ENCODE measurements at regions not wholly inside any gene's neighbourhood (a gene's known extent, or its start where the extent isn't known, plus 50 kb on each side); places are given as distances from the start of the nearest gene placed in this dataset.
"Not testable (repeated sequence)": the region's sequence is repeated elsewhere in the genome, so short reads cannot be mapped to it uniquely, and the experiment has no call there.

GRCh38 chr7:82595176-82595575 is 151.6 kb upstream of the CACNA2D1 start:
- no peak overlapping the region for H3K4me3 ChIP-seq (ENCODE audit: low read length)
- TF ChIP-seq CTCF (conservative IDR thresholded peaks at IDR 0.05; ENCODE audit: low read length): no peak
- no peak for DNase-seq (ENCODE audit: low read depth)

GRCh38 chr7:82594665-82595064 is 151.1 kb upstream of the CACNA2D1 start:
- DNase-seq (ENCODE audit: low read depth): no peak

GRCh38 chr7:82593780-82594179 is 150.2 kb upstream of the CACNA2D1 start:
- DNase-seq (ENCODE audit: low read depth): no peak
- no peak overlapping the region for H3K4me3 ChIP-seq (ENCODE audit: low read length)
- no peak for TF ChIP-seq CTCF (conservative IDR thresholded peaks at IDR 0.05; ENCODE audit: low read length)

More at GRCh38 chr7:82594665-82595064, 151.1 kb upstream of the CACNA2D1 start:
- no peak overlapping the region for H3K4me3 ChIP-seq (ENCODE audit: low read length)
- no peak for TF ChIP-seq CTCF (conservative IDR thresholded peaks at IDR 0.05; ENCODE audit: low read length)

- TF ChIP-seq CTCF (conservative IDR thresholded peaks at IDR 0.05; ENCODE audit: low read length): no peak
- no peak for DNase-seq (ENCODE audit: low read depth)
- no peak overlapping the region for H3K4me3 ChIP-seq (ENCODE audit: low read length)
Observed at GRCh38 chr7:82592416-82592815, 148.8 kb upstream of the CACNA2D1 start.

- no peak for TF ChIP-seq CTCF (conservative IDR thresholded peaks at IDR 0.05; ENCODE audit: low read length)
Observed at GRCh38 chr7:82579047-82579446, 135.5 kb upstream of the CACNA2D1 start.

GRCh38 chr7:82578430-82578829 is 134.9 kb upstream of the CACNA2D1 start:
- no peak overlapping the region for H3K4me3 ChIP-seq (ENCODE audit: low read length)
- peak; percentile 3 for DNase-seq (ENCODE audit: low read depth)
- no peak for TF ChIP-seq CTCF (conservative IDR thresholded peaks at IDR 0.05; ENCODE audit: low read length)

More at GRCh38 chr7:82579047-82579446, 135.5 kb upstream of the CACNA2D1 start:
- DNase-seq (ENCODE audit: low read depth): no peak
- H3K4me3 ChIP-seq (ENCODE audit: low read length): no peak overlapping the region

GRCh38 chr7:82572195-82572880 is 128.8 kb upstream of the CACNA2D1 start:
- no peak overlapping the region for H3K4me3 ChIP-seq (ENCODE audit: low read length)
- peak; percentile 81 for DNase-seq (ENCODE audit: low read depth)
- TF ChIP-seq CTCF (conservative IDR thresholded peaks at IDR 0.05; ENCODE audit: low read length): peak; percentile 93

- DNase-seq (ENCODE audit: low read depth); H3K4me3 ChIP-seq (ENCODE audit: low read length): not testable (repeated sequence)
Observed at GRCh38 chr7:82571047-82571446, 127.5 kb upstream of the CACNA2D1 start.

Data from AG10803 (cell line).